Mammary epithelial cell (primary cell): ENCODE measurements at regions not wholly inside any gene's neighbourhood (a gene's known extent, or its start where the extent isn't known, plus 50 kb on each side); places are given as distances from the start of the nearest gene placed in this dataset.

Experiments
- EZH2 ChIP-seq: IDR thresholded peaks from 2 replicates; pipeline ENCODE4 v1.6.1; 2012; ENCODE audit warnings: low read length, inconsistent platforms, borderline replicate concordance
- TF ChIP-seq, protein P1 (sequence below), 2 donors: IDR thresholded peaks in 1 of 2; conservative IDR thresholded peaks in 1 of 2; 2 replicates each; pipeline ENCODE4 v1.5.1; 2011 to 2012; ENCODE audit warnings: inconsistent platforms in 2 of 2, low read length in 2 of 2, mild to moderate bottlenecking in 2 of 2, control low read depth in 1 of 2, low read depth in 1 of 2; ENCODE audit not compliant: insufficient read depth in 1 of 2; ENCODE audit errors: extremely low read depth in 1 of 2

GRCh38 chrX:39049975-39050374, 248.7 kb downstream of the MID1IP1 start:
- no peak for TF ChIP-seq EZH2
- TF ChIP-seq, protein P1, sequence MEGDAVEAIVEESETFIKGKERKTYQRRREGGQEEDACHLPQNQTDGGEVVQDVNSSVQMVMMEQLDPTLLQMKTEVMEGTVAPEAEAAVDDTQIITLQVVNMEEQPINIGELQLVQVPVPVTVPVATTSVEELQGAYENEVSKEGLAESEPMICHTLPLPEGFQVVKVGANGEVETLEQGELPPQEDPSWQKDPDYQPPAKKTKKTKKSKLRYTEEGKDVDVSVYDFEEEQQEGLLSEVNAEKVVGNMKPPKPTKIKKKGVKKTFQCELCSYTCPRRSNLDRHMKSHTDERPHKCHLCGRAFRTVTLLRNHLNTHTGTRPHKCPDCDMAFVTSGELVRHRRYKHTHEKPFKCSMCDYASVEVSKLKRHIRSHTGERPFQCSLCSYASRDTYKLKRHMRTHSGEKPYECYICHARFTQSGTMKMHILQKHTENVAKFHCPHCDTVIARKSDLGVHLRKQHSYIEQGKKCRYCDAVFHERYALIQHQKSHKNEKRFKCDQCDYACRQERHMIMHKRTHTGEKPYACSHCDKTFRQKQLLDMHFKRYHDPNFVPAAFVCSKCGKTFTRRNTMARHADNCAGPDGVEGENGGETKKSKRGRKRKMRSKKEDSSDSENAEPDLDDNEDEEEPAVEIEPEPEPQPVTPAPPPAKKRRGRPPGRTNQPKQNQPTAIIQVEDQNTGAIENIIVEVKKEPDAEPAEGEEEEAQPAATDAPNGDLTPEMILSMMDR (conservative IDR thresholded peaks at IDR 0.05 in 1 of 2, IDR thresholded peaks at IDR 0.05 in 1 of 2; ENCODE audit: extremely low read depth in 1 of 2, insufficient read depth in 1 of 2, low read depth in 1 of 2, low read length in 2 of 2), result no peak
